HG02798 (cell line): ENCODE measurements at regions not wholly inside any gene's neighbourhood (a gene's known extent, or its start where the extent isn't known, plus 50 kb on each side); places are given as distances from the start of the nearest gene placed in this dataset.
"Not testable (repeated sequence)": the region's sequence is repeated elsewhere in the genome, so short reads cannot be mapped to it uniquely, and the experiment has no call there.

Experiments
- ATAC-seq: cut with Tn5 transposase; IDR thresholded peaks from one replicate; pipeline ENCODE4 v1.9.1; 2021; ENCODE audit warnings: mild to moderate bottlenecking; ENCODE audit not compliant: unreplicated experiment, poor library complexity

GRCh38 chr10:36577126-36577525 lies 548.3 kb upstream of the ANKRD30A start:
- ATAC-seq: no peak

DNA sequence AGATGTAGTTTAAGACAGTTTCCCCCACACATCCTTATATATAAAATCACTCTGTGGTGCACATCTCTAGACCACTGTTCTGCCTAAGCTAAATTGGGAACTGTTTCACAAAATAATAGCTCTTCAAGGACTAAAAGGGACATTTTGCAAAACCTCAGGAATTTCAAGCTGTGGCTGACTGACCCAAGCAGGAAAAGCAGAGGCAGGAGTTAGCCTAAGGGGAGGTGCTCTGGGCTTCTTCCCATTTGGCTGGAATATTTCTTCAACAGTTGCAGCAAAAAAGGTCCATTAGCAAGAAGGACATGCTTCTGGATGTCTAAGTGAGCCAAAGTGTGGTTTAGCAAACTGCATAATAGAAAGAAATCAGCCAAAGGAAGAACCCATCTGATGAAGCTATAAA lies 551.2 kb upstream of the ANKRD30A start:
- no peak for ATAC-seq

DNA sequence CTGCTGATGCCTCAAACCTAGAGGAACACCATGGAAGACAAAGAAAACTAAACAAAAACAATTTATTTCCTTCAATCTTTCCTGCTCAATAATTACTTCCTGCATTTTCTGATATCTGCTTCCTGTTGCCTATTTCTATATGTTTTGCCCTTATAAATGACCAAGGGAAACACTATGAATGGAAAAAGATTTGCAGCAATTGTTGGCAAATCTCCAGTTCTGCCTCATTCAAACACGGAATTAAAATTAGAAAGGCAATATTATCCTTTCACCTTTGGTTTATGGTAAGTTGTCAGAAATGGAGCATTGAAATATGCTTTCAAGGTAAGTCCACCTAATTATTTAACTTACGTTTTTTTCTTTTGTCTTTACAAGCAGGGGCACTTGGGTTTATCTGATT lies 552.2 kb upstream of the ANKRD30A start:
- no peak for ATAC-seq

DNA sequence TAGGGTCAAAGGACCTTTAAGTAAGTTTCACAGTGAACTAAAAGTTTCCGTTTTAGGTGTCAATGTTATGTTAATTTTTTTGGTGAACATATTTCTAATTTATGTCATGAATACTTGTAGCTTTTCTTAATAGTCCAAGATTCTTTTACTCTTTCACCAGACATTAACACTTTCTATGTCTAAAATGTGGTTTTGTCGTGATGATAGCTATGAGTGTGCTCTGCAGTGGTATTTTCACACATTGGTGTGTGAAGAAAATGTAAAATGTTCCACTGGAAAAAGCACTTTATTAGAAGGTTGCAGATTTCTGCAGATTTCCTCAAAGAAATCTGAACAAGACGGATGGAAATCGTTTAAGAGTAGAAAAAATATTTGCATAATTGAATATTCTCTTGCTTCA lies 561.0 kb upstream of the ANKRD30A start:
- no peak for ATAC-seq

- ATAC-seq: no peak
Observed at GRCh38 chr10:36559412-36560400, 565.7 kb upstream of the ANKRD30A start.

- no peak for ATAC-seq
Observed at GRCh38 chr10:36556468-36556867, 568.9 kb upstream of the ANKRD30A start.

- no peak for ATAC-seq
Observed at GRCh38 chr10:36555036-36555435, 570.4 kb upstream of the ANKRD30A start.

DNA sequence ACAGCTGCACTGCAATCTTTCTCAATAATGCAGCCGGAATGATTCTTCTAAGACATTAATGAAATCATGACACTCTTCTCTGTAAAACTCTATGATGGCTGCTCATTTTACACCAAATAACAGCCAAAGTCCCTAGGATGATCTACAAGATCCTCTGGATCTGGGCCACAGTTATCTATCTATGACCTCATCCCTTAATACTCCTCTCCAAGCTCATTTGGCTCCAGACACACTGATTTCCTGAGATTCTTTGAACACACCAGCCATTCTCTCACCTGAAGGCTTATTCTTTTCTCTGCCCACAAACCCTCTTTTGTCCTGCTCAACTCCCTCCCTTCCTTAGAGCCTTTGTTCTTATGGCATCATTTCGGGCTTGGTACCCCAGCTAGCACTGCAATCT lies 577.4 kb upstream of the ANKRD30A start:
- ATAC-seq: no peak

DNA sequence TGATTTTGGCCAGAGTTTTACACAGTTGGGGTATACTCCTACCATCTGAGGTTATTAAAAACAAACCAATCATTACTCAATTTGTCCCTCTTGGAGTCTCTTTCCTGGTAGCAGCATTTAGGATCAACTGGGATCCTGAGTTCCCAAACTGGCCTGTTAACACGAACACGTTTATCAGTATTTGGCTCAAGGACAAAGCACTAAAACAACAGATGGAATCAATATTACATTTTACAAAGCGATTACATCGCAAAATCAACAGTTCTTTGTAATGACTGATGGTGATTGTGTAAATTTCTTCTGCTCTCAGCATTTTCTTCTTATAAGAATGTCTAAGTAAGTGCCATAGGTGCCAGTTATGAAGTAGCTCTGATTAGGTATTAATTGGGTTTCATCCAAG lies 582.9 kb upstream of the ANKRD30A start:
- ATAC-seq: no peak

DNA sequence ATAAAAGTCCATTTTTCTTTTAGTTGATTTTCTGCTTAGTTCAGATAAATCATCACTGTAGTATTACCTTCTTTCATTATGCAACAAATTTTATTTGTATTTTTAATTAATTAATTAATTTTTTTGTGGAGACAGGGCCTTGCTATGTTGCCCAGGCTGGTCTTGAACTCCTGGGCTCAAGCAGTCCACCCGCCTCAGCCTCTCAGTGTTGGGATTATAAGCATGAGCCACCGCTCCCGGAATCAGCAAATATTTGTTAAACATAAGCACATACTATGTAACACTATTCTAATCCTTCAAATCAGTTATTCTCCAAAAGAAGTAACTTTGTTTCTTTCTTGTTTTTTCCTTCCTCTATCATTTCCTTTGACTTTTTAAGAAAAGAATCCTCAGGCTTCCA lies 584.8 kb upstream of the ANKRD30A start:
- no peak for ATAC-seq

GRCh38 chr10:36538953-36539586 lies 586.3 kb upstream of the ANKRD30A start:
- ATAC-seq: no peak

- ATAC-seq: peak; percentile 83
Observed at GRCh38 chr10:36534471-36535002, 590.9 kb upstream of the ANKRD30A start.

DNA sequence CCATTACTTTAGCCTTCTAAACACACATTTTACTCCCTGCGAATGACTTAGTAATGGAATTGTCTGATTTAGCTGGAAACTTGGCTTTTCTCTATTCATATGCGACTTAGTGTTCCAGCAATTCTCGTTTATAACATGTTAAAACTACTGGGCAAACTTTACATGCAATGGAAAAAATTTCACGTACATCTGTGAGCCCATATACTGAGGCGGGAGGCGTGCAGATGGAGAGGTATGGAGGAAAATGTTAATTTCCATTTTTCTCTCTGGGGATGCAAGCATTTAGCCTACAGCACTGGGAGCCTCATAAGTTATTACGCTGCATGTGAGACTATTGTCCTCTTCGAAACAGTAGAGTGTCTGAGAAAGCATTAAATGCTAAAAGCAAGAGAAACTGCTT lies 591.5 kb upstream of the ANKRD30A start:
- no peak for ATAC-seq

DNA sequence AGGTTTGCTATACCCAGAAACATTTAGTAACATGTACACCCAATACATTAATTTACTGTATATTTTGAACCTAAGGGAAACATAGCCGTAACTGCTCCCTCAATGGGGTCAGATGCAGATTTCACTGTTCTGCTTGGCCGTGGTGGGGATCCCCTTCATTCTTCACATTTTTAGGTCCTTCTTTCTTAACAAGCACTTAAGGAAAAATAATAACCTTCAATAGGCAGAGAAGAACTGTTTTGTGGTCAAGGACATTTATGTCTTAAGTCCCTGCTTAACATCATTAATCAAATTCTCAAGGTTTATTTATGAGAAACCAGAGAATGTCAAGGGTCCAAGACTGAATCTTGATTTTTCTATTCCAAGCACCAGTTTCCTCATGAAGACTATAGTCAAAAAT lies 592.1 kb upstream of the ANKRD30A start:
- ATAC-seq: no peak

GRCh38 chr10:36531621-36532020 lies 593.8 kb upstream of the ANKRD30A start:
- no peak for ATAC-seq

GRCh38 chr10:36526033-36526432 lies 599.4 kb upstream of the ANKRD30A start:
- ATAC-seq: no peak

DNA sequence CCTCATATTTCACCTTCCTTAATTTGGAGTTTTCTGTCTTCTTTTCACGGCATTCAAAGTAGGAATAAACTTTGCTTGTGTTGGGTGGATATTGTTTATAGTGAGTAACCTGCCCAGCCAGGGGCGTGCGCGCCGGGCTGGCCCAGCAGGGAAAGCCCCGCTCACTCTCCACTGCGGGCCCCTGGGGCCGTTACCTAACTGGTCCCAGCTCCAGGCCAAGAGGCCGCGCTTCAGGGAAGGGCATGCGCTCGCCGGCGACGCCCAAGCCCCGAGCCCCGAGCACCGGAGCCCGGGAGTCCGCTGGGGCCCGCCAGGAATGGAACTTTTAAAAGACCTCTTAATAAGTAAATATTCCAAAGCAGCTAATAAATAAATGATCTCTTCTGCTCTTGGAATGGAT lies 601.3 kb upstream of the ANKRD30A start:
- not testable (repeated sequence) for ATAC-seq

- no peak for ATAC-seq
Observed at GRCh38 chr10:36519909-36520308, 605.5 kb upstream of the ANKRD30A start.

GRCh38 chr10:36516281-36516680 lies 609.1 kb upstream of the ANKRD30A start:
- no peak for ATAC-seq

DNA sequence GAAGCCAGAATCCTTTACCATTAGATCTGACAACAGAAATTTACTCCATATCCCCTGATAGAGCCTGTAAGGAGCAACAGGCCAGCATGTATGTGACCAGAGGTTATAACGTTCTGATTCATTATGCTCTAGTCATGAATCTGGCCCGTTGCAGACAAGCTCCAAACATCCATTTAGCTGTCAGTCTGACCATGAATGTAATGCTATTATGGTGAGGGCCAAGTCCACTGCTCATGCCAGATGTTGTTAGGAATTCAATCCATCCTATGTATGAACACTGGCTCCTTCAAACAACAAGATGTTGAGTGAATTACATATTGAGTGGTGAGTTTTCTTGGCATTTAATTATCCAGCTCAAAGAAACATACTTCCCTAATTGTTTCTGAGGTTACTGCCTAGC lies 610.1 kb upstream of the ANKRD30A start:
- no peak for ATAC-seq

DNA sequence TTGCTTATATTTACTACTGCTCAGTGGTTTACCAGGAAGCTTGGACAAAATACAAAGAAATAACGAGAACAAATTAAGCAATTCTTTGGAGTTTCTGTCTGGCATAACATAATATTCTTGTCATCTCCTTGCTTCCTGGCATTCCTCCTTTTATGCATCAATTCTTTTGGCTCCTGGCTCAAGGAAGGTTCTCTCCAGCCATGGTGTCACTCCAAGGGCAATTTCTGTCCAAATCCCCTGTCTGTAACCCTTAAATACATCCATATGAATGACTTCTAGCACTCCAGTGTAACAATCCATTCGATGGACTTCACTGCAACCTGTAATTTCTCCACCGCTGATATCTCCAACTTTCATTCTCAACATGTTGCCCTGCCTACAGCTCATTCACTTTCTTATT lies 617.7 kb upstream of the ANKRD30A start:
- no peak for ATAC-seq
